Cardiac fibroblast (primary cell): ENCODE measurements at regions not wholly inside any gene's neighbourhood (a gene's known extent, or its start where the extent isn't known, plus 50 kb on each side); places are given as distances from the start of the nearest gene placed in this dataset.
A peak's percentile ranks its signal among the peaks of the same experiment; 100 is the strongest.

Experiments
- DNase-seq, 2 donors: peaks; one replicate each; pipeline versions ENCODE4 v3.0.0 to v3.0.0-alpha.2; 2010; ENCODE audit warnings: low read depth in 2 of 2
- H3K4me3 ChIP-seq, 2 donors: replicated peaks in 1 of 2; 1 replicate in 1 of 2; 2 replicates in 1 of 2; pipeline ENCODE4 v1.5.1; 2011; ENCODE audit warnings: low read depth in 2 of 2, low read length in 2 of 2, mild to moderate bottlenecking in 2 of 2, moderate library complexity in 1 of 2
- CTCF ChIP-seq: IDR thresholded peaks from one replicate; pipeline ENCODE4 v1.5.1; 2011; ENCODE audit warnings: low read depth, mild to moderate bottlenecking, low read length, inconsistent platforms

- H3K4me3 ChIP-seq, result no peak overlapping the region
- DNase-seq, result no peak
- no peak for TF ChIP-seq CTCF
These were observed 62.7 kb upstream of the SHOX start for GRCh38 chrX:567891-568290.

DNA sequence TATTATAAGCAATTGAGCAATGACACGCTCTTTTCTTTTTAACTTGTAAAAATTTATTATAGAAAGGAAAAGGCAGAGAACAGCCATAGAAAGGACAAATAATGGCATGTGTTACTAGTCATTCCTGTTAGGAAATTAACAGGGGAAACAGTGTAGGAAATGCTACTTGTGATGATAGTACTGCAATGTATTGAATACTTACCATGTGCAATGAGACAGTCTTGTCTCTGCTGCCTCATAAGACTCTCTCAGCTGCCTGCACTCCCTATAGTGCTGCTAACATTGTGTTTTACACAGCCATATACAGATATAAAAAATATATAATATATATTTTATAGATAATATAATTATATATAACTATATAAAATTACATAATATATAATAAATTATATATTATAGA is 62.3 kb upstream of the SHOX start:
- DNase-seq, result no peak
- no peak for TF ChIP-seq CTCF
- no peak overlapping the region for H3K4me3 ChIP-seq

DNA sequence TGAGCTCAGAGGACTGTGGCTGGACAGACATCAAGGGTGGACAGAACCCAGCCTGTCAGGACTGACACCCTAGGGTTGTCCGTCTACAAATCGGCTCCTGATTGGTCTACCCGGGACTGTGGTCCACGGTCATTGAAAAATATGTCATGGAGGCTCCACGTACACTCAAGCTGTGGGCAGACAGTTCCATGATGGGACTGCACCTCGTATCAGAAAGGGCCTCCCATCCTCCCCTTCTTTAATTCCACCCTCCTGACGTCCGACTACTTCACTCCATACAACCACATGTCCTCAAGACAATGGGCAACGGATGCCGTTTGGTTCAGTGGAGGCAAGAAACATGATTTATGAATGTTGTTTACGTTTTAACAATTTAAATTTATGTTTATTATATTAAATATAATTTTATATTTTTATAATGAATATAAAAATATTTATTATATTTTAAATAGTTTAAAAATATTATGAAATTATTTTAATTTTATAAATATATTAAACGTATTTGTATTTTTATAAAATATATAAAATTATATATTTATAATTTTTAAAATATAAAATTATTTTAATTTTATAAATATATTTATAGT is 58.0 kb upstream of the SHOX start:
- no peak for TF ChIP-seq CTCF
- DNase-seq, result no peak
- no peak overlapping the region for H3K4me3 ChIP-seq

DNA sequence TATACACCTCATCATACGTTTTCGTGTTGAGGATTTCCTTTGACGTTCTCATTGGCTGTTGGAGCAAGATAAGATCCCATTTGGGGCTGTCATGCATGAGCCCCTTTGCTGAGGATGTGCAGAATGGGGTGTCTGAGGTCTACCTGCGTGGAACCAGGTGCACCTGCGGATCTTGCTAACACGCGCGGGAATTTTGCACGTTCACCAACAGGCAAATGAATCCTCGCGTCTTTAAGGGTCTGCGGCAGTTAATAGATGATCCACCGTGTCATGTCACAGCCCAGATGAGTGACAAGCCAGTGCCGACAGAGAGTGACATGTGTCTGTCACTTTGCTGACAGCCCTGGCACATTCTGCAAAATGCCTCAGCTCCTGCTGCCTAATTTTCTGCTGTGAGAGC is 56.3 kb upstream of the SHOX start:
- no peak for TF ChIP-seq CTCF
- H3K4me3 ChIP-seq, result no peak overlapping the region
- DNase-seq, result no peak

GRCh38 chrX:574830-575229 is 55.8 kb upstream of the SHOX start:
- no peak for DNase-seq
- no peak for TF ChIP-seq CTCF
- no peak overlapping the region for H3K4me3 ChIP-seq

DNA sequence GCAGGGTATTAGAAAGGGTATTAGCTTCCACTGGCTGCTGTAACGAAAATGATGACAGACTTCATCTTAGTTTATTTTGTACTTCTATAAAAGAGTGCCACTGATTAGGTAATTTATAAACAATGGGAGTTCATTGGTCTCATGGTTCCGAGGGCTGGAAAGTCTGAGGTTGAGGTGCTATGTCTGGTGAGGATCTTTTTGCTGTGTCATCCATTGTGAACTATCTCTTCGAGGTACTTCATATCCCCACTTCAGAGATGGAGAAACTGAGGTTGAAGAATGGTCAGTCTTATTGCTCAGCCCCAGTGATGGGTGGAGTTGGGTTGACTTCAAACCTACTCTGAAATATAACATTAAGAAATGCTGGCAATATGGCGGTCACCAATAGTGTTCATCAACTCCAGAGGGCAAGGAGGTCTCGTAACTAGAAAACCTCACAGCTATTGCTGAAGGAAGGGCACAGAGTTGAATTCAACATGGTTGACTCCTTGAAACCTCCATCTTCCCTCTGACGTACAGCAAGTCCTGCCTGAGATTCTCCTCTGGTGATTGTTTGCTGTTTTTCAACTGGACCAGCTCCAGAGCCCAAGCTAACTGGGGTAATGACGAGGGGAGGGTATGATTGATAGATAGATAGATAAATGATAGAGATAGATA is 53.6 kb upstream of the SHOX start:
- peak in 1 of 2 donors; percentile 3 for DNase-seq
- no peak for TF ChIP-seq CTCF
- H3K4me3 ChIP-seq, result no peak overlapping the region

GRCh38 chrX:578531-578930 is 52.1 kb upstream of the SHOX start:
- TF ChIP-seq CTCF, result no peak
- no peak for DNase-seq
- no peak overlapping the region for H3K4me3 ChIP-seq
